Astrocyte of the spinal cord (primary cell): ENCODE measurements at regions not wholly inside any gene's neighbourhood (a gene's known extent, or its start where the extent isn't known, plus 50 kb on each side); places are given as distances from the start of the nearest gene placed in this dataset.

Experiments
- DNase-seq: peaks from one replicate; pipeline ENCODE4 v3.0.0; 2011; ENCODE audit warnings: low read depth, low spot score
- H3K4me3 ChIP-seq: 2 replicates; pipeline ENCODE4 v1.5.1; 2011; ENCODE audit warnings: low read depth, mild to moderate bottlenecking, low read length, moderate library complexity
- in situ Hi-C: cut with HindIII; loops from 2 replicates; pipeline ENCODE4 v1.10.0; 2017; ENCODE audit warnings: low sequenced_read_pairs
- TF ChIP-seq, protein P1 (sequence below): IDR thresholded peaks from 2 replicates; pipeline ENCODE4 v1.5.1; 2012; ENCODE audit warnings: low read depth, mild to moderate bottlenecking, low read length, inconsistent platforms

DNA sequence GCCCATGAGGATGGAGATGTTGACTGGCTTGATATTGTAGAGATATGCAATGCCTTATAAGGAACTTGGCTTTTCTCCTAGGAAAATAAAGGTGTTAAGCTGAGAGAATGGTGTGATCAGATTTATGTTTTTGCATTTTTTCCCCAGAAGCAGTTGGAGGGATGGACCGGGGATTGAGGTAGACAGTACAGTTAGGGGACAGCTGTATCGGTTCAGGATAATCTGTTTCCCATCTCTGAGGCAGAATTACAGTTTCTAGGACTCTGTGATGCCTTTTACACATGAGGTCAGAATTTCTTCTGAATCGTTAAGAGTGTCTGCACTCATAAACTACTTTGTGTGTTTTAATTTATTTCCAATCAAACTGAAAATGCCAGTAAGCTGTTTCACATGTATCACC lies 261.5 kb downstream of the CYRIA start:
- H3K4me3 ChIP-seq: no peak overlapping the region
- in situ Hi-C loops: no loop called here
- DNase-seq: no peak
- TF ChIP-seq, protein P1, sequence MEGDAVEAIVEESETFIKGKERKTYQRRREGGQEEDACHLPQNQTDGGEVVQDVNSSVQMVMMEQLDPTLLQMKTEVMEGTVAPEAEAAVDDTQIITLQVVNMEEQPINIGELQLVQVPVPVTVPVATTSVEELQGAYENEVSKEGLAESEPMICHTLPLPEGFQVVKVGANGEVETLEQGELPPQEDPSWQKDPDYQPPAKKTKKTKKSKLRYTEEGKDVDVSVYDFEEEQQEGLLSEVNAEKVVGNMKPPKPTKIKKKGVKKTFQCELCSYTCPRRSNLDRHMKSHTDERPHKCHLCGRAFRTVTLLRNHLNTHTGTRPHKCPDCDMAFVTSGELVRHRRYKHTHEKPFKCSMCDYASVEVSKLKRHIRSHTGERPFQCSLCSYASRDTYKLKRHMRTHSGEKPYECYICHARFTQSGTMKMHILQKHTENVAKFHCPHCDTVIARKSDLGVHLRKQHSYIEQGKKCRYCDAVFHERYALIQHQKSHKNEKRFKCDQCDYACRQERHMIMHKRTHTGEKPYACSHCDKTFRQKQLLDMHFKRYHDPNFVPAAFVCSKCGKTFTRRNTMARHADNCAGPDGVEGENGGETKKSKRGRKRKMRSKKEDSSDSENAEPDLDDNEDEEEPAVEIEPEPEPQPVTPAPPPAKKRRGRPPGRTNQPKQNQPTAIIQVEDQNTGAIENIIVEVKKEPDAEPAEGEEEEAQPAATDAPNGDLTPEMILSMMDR: no peak

DNA sequence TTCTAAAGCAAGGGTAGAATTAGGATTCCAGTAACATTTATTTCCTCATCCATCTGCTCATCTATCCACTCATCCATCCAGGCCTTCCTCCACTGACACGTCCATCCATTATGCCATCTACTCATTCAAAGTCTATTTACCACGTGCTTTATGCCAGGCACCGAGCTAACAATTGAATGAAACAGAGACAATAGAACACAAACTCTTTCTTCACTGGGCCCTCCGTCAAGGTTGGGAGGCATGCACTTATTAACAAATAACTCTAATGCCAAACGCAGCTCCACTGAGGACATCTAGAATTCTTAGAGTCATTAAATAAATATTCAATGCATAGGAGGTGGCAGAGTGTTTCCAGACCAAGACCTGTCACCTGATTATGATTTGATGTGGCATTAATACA lies 262.7 kb downstream of the CYRIA start:
- no peak overlapping the region for H3K4me3 ChIP-seq
- TF ChIP-seq, protein P1: no peak
- DNase-seq: no peak
- in situ Hi-C loops: no loop called here

DNA sequence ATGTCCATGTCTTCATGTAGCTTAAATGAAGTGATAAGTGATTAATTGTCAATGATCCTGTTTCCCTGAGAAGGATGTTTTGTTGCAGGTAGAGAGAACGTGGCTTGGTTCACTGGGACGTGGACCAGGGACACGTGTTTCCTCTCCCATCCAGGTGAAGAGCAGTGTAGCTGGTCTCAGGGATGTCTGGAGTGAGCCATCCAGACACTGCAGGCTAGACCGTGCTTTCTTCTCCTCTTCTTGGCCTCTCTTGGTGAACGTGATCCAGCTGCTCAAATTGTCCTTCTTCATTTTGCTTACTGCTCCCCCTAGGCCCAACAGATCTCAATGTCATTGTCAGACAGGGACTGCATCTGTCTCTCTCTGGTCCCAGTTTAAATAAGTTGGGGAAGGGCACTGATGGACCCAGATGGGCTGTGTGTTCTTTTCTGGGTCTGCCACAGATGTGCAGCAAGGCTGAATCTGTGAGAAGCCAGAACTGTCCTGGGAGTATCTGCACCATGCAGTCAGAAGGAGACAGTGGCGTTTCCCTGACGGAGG lies 263.8 kb downstream of the CYRIA start:
- TF ChIP-seq, protein P1: no peak
- no peak overlapping the region for H3K4me3 ChIP-seq
- in situ Hi-C loops: no loop called here
- no peak for DNase-seq

DNA sequence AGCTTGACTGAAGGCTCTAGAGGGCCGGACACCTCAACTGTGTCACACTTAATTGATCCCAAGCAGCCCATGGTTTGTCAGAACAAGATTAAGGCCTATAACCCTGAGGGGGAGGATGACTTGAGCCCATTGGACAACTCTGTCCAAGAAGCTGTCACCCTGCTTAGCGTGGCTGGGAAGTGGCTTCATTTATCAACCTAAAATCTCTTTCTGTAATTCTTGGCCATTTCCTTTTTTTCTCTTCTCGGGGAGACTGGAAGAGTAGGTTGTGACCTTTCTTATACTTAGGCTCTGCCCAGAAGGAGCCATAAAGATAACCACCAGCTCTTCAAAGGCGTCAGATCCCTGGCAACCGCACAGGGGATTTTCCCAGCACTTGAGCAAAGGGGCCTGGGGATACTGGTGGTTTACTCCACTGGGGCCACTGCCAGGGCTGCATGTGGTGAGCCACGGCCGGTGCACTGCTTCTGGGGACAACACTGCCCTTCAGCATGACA lies 265.5 kb downstream of the CYRIA start:
- in situ Hi-C loops: no loop called here
- no peak overlapping the region for H3K4me3 ChIP-seq
- DNase-seq: no peak
- TF ChIP-seq, protein P1: no peak

DNA sequence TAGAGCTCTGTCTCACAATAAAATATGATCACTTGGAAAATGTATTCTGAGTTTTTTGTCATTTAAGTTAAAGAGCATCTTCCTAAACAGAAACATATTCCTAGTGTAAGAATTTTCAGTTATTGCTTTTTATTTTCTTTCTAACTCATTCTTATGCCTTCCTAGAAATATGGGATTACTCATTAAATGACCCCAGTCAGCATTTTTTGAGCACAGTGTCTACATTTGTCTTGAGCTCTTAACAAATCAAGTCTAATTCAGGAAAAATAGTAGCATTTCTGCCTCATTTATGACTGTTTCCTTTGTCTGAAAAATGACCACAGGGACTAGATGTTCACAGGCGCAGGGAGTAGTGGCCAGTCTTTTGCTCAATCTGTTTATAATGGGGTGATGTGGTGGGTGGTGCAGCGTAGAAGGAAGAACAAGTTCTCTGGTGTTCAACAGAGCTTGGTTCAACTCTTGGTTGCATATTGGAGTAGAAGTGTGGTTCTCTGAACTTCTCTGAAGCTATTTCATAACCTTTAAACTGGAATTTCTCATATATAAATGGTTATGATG lies 267.1 kb downstream of the CYRIA start:
- TF ChIP-seq, protein P1: no peak
- in situ Hi-C loops: no loop called here
- DNase-seq: no peak
- H3K4me3 ChIP-seq: no peak overlapping the region

DNA sequence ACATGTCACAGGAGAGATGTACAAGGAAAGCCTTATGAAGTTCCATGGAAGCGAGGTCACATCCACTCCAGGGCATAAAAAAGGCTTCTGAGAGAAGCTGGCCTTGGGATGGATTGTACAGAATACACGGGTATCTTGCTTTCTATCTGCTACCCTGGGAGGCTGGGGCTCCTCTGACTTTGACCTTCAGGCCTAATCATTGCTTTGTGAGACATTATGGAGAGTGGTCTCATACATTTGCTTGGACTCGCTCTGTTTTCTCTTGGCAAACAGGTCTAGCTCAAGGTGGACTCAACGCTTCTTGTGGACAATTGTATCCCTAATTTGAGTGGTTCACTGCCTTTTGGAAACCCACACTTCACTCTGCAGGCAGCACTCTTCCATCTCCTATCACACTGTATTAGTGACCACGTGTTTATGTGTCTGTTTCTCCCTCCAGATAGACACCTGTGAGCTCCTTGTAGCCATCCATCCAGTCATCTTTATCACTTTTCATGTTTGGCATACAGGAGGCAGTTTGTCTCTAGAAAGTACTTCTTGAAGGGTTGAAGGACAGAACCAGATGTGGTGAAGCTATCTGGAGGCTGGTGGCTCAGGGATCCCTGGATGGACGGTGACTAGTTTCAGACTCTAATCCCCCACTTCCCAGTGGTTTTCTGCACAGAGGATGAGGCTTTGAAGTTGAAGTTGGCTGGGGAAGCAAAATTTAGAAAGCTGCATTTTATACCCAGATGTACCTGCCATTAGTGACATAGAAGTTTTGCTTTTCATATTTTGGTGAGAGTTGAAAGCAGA lies 267.8 kb downstream of the CYRIA start:
- DNase-seq: no peak
- in situ Hi-C loops: no loop called here
- TF ChIP-seq, protein P1: no peak
- H3K4me3 ChIP-seq: no peak overlapping the region
